ENCODE measurements at regions not wholly inside any gene's neighbourhood (a gene's known extent, or its start where the extent isn't known, plus 50 kb on each side); places are given as distances from the start of the nearest gene placed in this dataset.

GRCh38 chr18:45343365-45343764 lies 271.9 kb upstream of the SLC14A2 start:
- TF ChIP-seq CTCF (IDR thresholded peaks at IDR 0.05) = no peak
- TF ChIP-seq ZFX (IDR thresholded peaks at IDR 0.05; ENCODE audit: borderline replicate concordance) = no peak

All from 22Rv1 (cell line).